Activated B cell treated with CpG ODN at 0.5 μM for 24 hours (primary cell): ENCODE measurements at regions not wholly inside any gene's neighbourhood (a gene's known extent, or its start where the extent isn't known, plus 50 kb on each side); places are given as distances from the start of the nearest gene placed in this dataset.

Source experiments
- ATAC-seq: fragments of 200-7000 bp; cut with Tn5 transposase; one replicate; pipeline ENCODE4 v1.10.0; 2021; ENCODE audit warnings: low read depth, mild to moderate bottlenecking, moderate library complexity
- CTCF ChIA-PET: fragments of 350-600 bp; sonication (Branson Sonifier 250); formaldehyde crosslinking; loops from one replicate; lab custom pipeline; 2021; ENCODE audit warnings: antibody characterized with exemption; lab: Charles Lee
- POLR2A ChIA-PET: fragments of 350-600 bp; sonication (Branson Sonifier 250); formaldehyde crosslinking; loops from one replicate; lab custom pipeline; 2021; ENCODE audit warnings: antibody characterized with exemption; lab: Charles Lee
- DNase-seq: peaks from one replicate; pipeline ENCODE4 v3.0.0; 2022
- H3K27ac Mint-ChIP-seq: one replicate; pipeline ENCODE4 v1.8.0; 2020; ENCODE audit warnings: mixed read lengths
- H3K27me3 Mint-ChIP-seq: one replicate; pipeline ENCODE4 v1.8.0; 2021; ENCODE audit warnings: mixed read lengths
- H3K36me3 Mint-ChIP-seq: one replicate; pipeline ENCODE4 v1.8.0; 2021; ENCODE audit warnings: low read depth, mixed read lengths
- H3K4me1 Mint-ChIP-seq: one replicate; pipeline ENCODE4 v1.8.0; 2021; ENCODE audit warnings: mixed read lengths
- H3K4me3 Mint-ChIP-seq: one replicate; pipeline ENCODE4 v1.8.0; 2020; ENCODE audit warnings: mild to moderate bottlenecking, mixed read lengths
- H3K9me3 Mint-ChIP-seq: one replicate; pipeline ENCODE4 v1.8.0; 2020; ENCODE audit warnings: mixed read lengths
- intact Hi-C: fragments of 100-400 bp; cut with micrococcal nuclease; formaldehyde crosslinking; loops from one replicate; pipeline ENCODE4 v1.15.1; 2024
- TF ChIP-seq, protein P1 (sequence below): fragments of 200-600 bp; IDR thresholded peaks from one replicate; pipeline ENCODE4 v1.8.0; 2022; ENCODE audit warnings: antibody characterized with exemption, mild to moderate bottlenecking

DNA sequence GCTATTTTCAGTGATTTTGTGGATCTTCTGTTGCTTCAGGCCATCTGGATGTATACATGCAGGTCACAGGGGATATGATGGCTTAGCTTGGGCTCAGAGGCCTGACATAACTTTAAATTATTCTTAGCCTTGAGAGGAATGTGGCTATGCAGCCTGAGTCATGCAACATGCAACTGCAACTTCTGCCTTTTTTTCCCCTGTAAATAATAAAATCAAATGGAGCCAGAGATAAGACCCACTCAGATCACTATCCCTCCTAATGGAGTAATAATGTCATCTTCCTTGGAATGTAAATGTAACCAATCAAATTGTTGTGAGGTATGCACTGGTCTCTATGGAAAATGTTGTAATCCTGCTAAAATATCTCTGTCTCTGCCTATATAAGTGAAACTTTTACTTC, 54.9 kb downstream of the MAGEB17 start:
- H3K27me3 Mint-ChIP-seq = no peaks in the 10 kb centered on the region
- no peaks in the 10 kb centered on the region for H3K36me3 Mint-ChIP-seq
- ATAC-seq = no peak
- POLR2A ChIA-PET = no interaction called here
- intact Hi-C loops = no loop called here
- H3K9me3 Mint-ChIP-seq = peaks cover 20% of the 10 kb centered on the region
- no peak overlapping the region for H3K27ac Mint-ChIP-seq
- no peaks in the 10 kb centered on the region for H3K4me1 Mint-ChIP-seq
- DNase-seq = no peak
- no peak overlapping the region for H3K4me3 Mint-ChIP-seq
- TF ChIP-seq, protein P1, sequence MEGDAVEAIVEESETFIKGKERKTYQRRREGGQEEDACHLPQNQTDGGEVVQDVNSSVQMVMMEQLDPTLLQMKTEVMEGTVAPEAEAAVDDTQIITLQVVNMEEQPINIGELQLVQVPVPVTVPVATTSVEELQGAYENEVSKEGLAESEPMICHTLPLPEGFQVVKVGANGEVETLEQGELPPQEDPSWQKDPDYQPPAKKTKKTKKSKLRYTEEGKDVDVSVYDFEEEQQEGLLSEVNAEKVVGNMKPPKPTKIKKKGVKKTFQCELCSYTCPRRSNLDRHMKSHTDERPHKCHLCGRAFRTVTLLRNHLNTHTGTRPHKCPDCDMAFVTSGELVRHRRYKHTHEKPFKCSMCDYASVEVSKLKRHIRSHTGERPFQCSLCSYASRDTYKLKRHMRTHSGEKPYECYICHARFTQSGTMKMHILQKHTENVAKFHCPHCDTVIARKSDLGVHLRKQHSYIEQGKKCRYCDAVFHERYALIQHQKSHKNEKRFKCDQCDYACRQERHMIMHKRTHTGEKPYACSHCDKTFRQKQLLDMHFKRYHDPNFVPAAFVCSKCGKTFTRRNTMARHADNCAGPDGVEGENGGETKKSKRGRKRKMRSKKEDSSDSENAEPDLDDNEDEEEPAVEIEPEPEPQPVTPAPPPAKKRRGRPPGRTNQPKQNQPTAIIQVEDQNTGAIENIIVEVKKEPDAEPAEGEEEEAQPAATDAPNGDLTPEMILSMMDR = no peak
- CTCF ChIA-PET = no interaction called here

DNA sequence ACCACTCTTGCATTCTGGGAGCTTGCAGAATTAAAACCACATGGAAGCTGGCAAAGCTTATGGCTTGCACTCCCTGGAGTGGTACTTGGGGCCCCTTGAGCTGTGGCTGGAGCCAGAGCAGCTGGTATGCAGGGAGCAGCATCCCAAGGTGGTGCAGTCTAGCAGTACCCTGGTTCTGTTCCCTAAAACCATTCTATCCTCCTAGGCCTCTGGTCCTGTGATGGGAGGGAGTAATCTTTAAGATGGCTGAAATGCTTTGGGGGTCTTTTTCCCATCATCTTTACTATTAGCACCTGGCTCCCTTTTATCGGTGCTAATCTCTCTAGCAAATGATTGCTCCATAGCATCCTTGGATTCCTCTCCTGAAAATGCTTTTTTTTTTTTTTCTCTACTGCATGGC, 56.1 kb downstream of the MAGEB17 start:
- TF ChIP-seq, protein P1 = no peak
- no peaks in the 10 kb centered on the region for H3K36me3 Mint-ChIP-seq
- POLR2A ChIA-PET = no interaction called here
- intact Hi-C loops = no loop called here
- ATAC-seq (no peak), DNase-seq (no peak)
- H3K4me3 Mint-ChIP-seq = no peak overlapping the region
- no peaks in the 10 kb centered on the region for H3K27me3 Mint-ChIP-seq
- CTCF ChIA-PET = no interaction called here
- no peaks in the 10 kb centered on the region for H3K4me1 Mint-ChIP-seq
- H3K27ac Mint-ChIP-seq = no peak overlapping the region
- H3K9me3 Mint-ChIP-seq = peaks cover 20% of the 10 kb centered on the region

DNA sequence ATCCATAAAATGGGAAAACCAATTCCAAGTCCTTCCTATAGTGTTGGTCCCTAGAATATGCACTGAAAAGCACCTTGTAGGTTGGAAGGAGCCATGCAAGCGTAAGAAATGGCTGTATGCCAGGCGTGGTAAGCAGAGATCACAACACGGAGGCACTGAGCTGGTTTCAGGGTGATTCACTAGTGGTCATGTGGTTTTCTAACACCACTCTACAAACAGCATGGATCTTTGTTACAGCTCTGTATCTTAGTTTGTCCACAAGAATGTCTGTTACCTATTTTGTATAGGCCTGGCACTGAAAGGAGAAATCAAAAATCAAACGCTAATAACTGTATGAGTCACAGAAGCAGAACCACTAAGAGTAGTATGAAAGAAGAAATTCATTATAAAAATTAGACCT, 71.9 kb downstream of the MAGEB17 start:
- Mint-ChIP-seq H3K27ac (no peak overlapping the region), H3K27me3 (no peaks in the 10 kb centered on the region), H3K4me1 (no peaks in the 10 kb centered on the region), H3K4me3 (no peak overlapping the region), H3K9me3 (no peaks in the 10 kb centered on the region), H3K36me3 (no peaks in the 10 kb centered on the region)
- TF ChIP-seq, protein P1 = no peak
- POLR2A ChIA-PET = no interaction called here
- CTCF ChIA-PET = no interaction called here
- no peak for ATAC-seq
- DNase-seq = no peak
- intact Hi-C loops = no loop called here

DNA sequence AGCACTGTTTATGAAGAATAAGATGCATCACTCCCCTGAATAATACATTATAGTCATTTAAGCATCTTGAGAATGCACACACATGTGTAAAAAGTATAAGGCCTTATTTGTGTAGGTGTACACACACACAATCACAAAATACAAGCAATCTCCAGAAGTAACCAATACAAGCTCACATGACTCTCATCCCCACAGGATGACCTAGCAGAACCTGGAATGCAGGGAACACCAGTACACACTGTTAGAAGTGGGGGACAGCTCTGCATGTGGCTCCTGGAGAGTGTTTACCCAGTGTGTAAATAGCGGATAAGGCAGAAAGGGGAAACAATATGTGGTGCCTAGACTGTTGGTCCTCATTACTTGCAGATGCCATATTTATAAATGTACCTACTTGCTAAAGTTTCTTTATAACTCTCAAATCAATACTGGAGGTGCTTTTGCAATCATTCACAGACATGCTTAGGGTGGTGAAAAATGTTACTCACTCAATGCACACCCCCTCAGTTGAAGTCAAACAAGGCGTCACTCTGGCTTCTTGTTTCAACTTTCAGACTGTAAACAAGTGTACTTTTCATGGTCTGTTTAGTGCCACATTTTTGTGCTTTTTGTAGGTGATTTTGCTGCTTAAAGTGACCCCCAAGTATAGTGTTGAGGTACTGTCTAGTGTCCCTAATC, 73.1 kb downstream of the MAGEB17 start:
- intact Hi-C loops = no loop called here
- DNase-seq (no peak), ATAC-seq (no peak)
- no peaks in the 10 kb centered on the region for H3K36me3 Mint-ChIP-seq
- no peaks in the 10 kb centered on the region for H3K4me1 Mint-ChIP-seq
- no peaks in the 10 kb centered on the region for H3K9me3 Mint-ChIP-seq
- TF ChIP-seq, protein P1 = no peak
- no peak overlapping the region for H3K4me3 Mint-ChIP-seq
- no peaks in the 10 kb centered on the region for H3K27me3 Mint-ChIP-seq
- ChIA-PET CTCF (no interaction called here), POLR2A (no interaction called here)
- no peak overlapping the region for H3K27ac Mint-ChIP-seq

DNA sequence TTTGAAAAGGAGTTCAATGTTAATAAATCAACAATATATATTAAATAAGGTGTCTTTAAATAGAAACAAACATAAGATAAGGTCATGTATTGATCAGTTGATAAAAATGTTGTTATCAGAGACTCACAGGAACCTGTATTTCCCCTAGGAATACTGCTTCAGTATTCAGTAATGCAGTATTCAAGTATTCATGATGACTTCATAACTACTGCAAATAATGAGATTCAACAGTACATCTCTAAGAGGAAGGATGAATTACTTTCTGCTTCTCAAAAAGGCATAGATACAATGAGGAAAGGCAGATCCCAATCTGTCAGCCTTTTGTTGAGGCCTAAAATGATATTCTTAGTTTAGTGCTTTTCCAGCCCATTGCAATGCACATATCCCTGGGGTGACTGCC, 73.7 kb downstream of the MAGEB17 start:
- CTCF ChIA-PET = no interaction called here
- TF ChIP-seq, protein P1 = no peak
- no peaks in the 10 kb centered on the region for H3K4me1 Mint-ChIP-seq
- POLR2A ChIA-PET = no interaction called here
- H3K36me3 Mint-ChIP-seq = no peaks in the 10 kb centered on the region
- ATAC-seq = no peak
- intact Hi-C loops = no loop called here
- H3K27me3 Mint-ChIP-seq = no peaks in the 10 kb centered on the region
- DNase-seq = no peak
- H3K9me3 Mint-ChIP-seq = no peaks in the 10 kb centered on the region
- no peak overlapping the region for H3K27ac Mint-ChIP-seq
- no peak overlapping the region for H3K4me3 Mint-ChIP-seq
